GM12878 (cell line): ENCODE measurements at regions not wholly inside any gene's neighbourhood (a gene's known extent, or its start where the extent isn't known, plus 50 kb on each side); places are given as distances from the start of the nearest gene placed in this dataset.

Source experiments
- ATAC-seq: fragments of 200-7000 bp; cut with Tn5 transposase; 3 replicates; pipeline ENCODE4 v1.9.1; 2020; ENCODE audit warnings: mild to moderate bottlenecking, moderate library complexity
- BruUV-seq: library from RNA; stranded (reverse); fragments of 400-500 nt; replicated peaks from 2 replicates; lab custom pipeline; 2021; lab: Mats Ljungman, UMichigan
- CTCF ChIA-PET: fragments of 300-600 bp; sonication (Branson Sonifier 250); formaldehyde crosslinking; extraction: SDS; loops from one replicate; lab custom pipeline; 2021; ENCODE audit warnings: inconsistent platforms; lab: Yijun Ruan, JAX
- POLR2A ChIA-PET: fragments of 350-600 bp; formaldehyde crosslinking; extraction: SDS; loops from one replicate; lab custom pipeline; 2021; ENCODE audit warnings: inconsistent platforms; lab: Charles Lee
- RAD21 ChIA-PET: fragments of 300-600 bp; sonication (Branson Sonifier 250); formaldehyde crosslinking; loops from one replicate; lab custom pipeline; 2023; ENCODE audit warnings: antibody characterized with exemption; ENCODE audit not compliant: unreplicated experiment; lab: Charles Lee
- SMC1A ChIA-PET: fragments of 300-600 bp; sonication (Branson Sonifier 250); formaldehyde crosslinking; loops from one replicate; lab custom pipeline; 2023; ENCODE audit not compliant: unreplicated experiment, uncharacterized antibody; lab: Charles Lee
- DNase-seq: peaks from one replicate; pipeline ENCODE4 v3.0.0-alpha.2; 2011; ENCODE audit warnings: low read depth, low spot score
- FAIRE-seq: peaks from 3 replicates; lab custom pipeline; 2011; peaks lifted over from hg19 to GRCh38; lab: Jason Lieb, UNC
- H2AFZ ChIP-seq: 2 replicates; pipeline ENCODE4 v1.6.0; 2011; ENCODE audit warnings: low read depth, low read length, control low read depth; ENCODE audit not compliant: control insufficient read depth
- H3K27ac ChIP-seq: 2 replicates; pipeline ENCODE4 v1.5.1; 2011; ENCODE audit warnings: control low read depth; ENCODE audit not compliant: control insufficient read depth, insufficient read depth
- H3K27me3 ChIP-seq, 2 experiments: replicated peaks in 1 of 2; 2 replicates each; pipeline versions ENCODE4 v1.6.0 to v1.6.1; 2011; ENCODE audit warnings: low read length in 1 of 2; ENCODE audit not compliant: control insufficient read depth in 2 of 2, insufficient read depth in 2 of 2
- H3K36me3 ChIP-seq, 2 experiments: 2 replicates each; pipeline ENCODE4 v1.5.1; 2011; ENCODE audit warnings: low read length in 1 of 2; ENCODE audit not compliant: control insufficient read depth in 2 of 2, insufficient read depth in 2 of 2
- H3K4me1 ChIP-seq: 2 replicates; pipeline ENCODE4 v1.6.1; 2011; ENCODE audit warnings: mild to moderate bottlenecking, low read length, moderate library complexity, mixed read lengths; ENCODE audit not compliant: control insufficient read depth, insufficient read depth
- H3K4me2 ChIP-seq: 2 replicates; pipeline ENCODE4 v1.6.0; 2011; ENCODE audit warnings: control low read depth; ENCODE audit not compliant: control insufficient read depth, insufficient read depth
- H3K4me3 ChIP-seq: fragments of 200-600 bp; sonication (generic); 2 replicates; pipeline ENCODE4 v1.5.1; 2016
- H3K79me2 ChIP-seq: 2 replicates; pipeline ENCODE4 v1.6.0; 2011; ENCODE audit warnings: low read length; ENCODE audit not compliant: control insufficient read depth, insufficient read depth
- H3K9ac ChIP-seq: 2 replicates; pipeline ENCODE4 v1.8.0; 2011; ENCODE audit warnings: low read length, control low read depth, mixed read lengths; ENCODE audit not compliant: control insufficient read depth, insufficient read depth
- H3K9me3 ChIP-seq: replicated peaks from 3 replicates; pipeline ENCODE4 v1.5.1; 2011; ENCODE audit warnings: mild to moderate bottlenecking, low read length; ENCODE audit not compliant: control insufficient read depth, insufficient read depth
- H4K20me1 ChIP-seq: 2 replicates; pipeline ENCODE4 v1.6.0; 2011; ENCODE audit not compliant: control insufficient read depth, insufficient read depth
- BRCA1 ChIP-seq: IDR thresholded peaks from 2 replicates; pipeline ENCODE4 v1.6.1; 2011; ENCODE audit warnings: low read depth, low read length, improper control_type of control experiment
- E2F4 ChIP-seq: IDR thresholded peaks from 2 replicates; pipeline ENCODE4 v1.6.1; 2012; ENCODE audit warnings: low read depth, low read length, improper control_type of control experiment
- FOXM1 ChIP-seq: IDR thresholded peaks from 2 replicates; pipeline ENCODE4 v1.6.1; 2012; ENCODE audit warnings: low read depth, mild to moderate bottlenecking, inconsistent platforms, low read length, moderate library complexity
- GATAD2B ChIP-seq: fragments of 450-650 bp; conservative IDR thresholded peaks from 2 replicates; pipeline ENCODE4 v1.6.1; 2017; ENCODE audit warnings: low read depth, mild to moderate bottlenecking, moderate library complexity
- IKZF1 ChIP-seq: fragments of 450-650 bp; conservative IDR thresholded peaks from 2 replicates; pipeline ENCODE4 v1.6.1; 2017; ENCODE audit warnings: antibody characterized with exemption, mild to moderate bottlenecking
- MEF2B ChIP-seq: fragments of 450-650 bp; IDR thresholded peaks from 2 replicates; pipeline ENCODE4 v1.6.1; 2018; ENCODE audit warnings: mild to moderate bottlenecking, moderate library complexity; ENCODE audit not compliant: partially characterized antibody, poor library complexity, severe bottlenecking
- NBN ChIP-seq: fragments of 450-650 bp; IDR thresholded peaks from 2 replicates; pipeline ENCODE4 v1.6.1; 2016
- NFIC ChIP-seq: IDR thresholded peaks from 2 replicates; pipeline ENCODE4 v1.6.1; 2012; ENCODE audit warnings: low read depth, mild to moderate bottlenecking, inconsistent platforms, low read length, moderate library complexity
- NFXL1 ChIP-seq: fragments of 450-650 bp; IDR thresholded peaks from 2 replicates; pipeline ENCODE4 v1.6.1; 2017; ENCODE audit warnings: antibody characterized with exemption, mild to moderate bottlenecking, borderline replicate concordance
- NFYA ChIP-seq: IDR thresholded peaks from 2 replicates; pipeline ENCODE4 v1.6.1; 2011; ENCODE audit warnings: low read depth, mild to moderate bottlenecking, low read length, improper control_type of control experiment, borderline replicate concordance
- NFYB ChIP-seq: IDR thresholded peaks from 2 replicates; pipeline ENCODE4 v1.6.1; 2011; ENCODE audit warnings: low read depth, mild to moderate bottlenecking, low read length, improper control_type of control experiment, moderate library complexity; ENCODE audit not compliant: insufficient read depth
- SIN3A ChIP-seq: IDR thresholded peaks from 2 replicates; pipeline ENCODE4 v1.6.1; 2012; ENCODE audit warnings: low read depth, low read length, improper control_type of control experiment
- SRF ChIP-seq, 2 experiments: IDR thresholded peaks; 2 replicates each; pipeline ENCODE4 v1.6.1; 2011; ENCODE audit warnings: low read depth in 2 of 2, low read length in 2 of 2, mild to moderate bottlenecking in 1 of 2, moderate library complexity in 1 of 2
- SUPT20H ChIP-seq: IDR thresholded peaks from 2 replicates; pipeline ENCODE4 v1.6.1; 2011; ENCODE audit warnings: low read depth, mild to moderate bottlenecking, low read length, moderate library complexity, borderline replicate concordance; ENCODE audit not compliant: control insufficient read depth
- TBL1XR1 ChIP-seq: IDR thresholded peaks from 2 replicates; pipeline ENCODE4 v1.6.1; 2012; ENCODE audit warnings: low read depth, low read length, improper control_type of control experiment
- USF1 ChIP-seq: IDR thresholded peaks from 2 replicates; pipeline ENCODE4 v1.6.1; 2011; ENCODE audit warnings: borderline replicate concordance, low read depth, mild to moderate bottlenecking, moderate library complexity, mixed read lengths, low read length; ENCODE audit not compliant: insufficient read depth; ENCODE audit errors: extremely low read length
- ZNF687 ChIP-seq: fragments of 450-650 bp; IDR thresholded peaks from 2 replicates; pipeline ENCODE4 v1.6.1; 2017; ENCODE audit warnings: mild to moderate bottlenecking, moderate library complexity
- WGBS: methylation state at CpG from one replicate; pipeline ENCODE4 v1.1.6; 2016; ENCODE audit warnings: low lambda C conversion rate; ENCODE audit not compliant: insufficient replicate concordance, insufficient coverage; ENCODE audit errors: missing lambda C conversion rate; 5-methylcytosine and 5-hydroxymethylcytosine counted together
- in situ Hi-C: fragments of 300-500 bp; cut with MboI; formaldehyde crosslinking; loops from 9 replicates; pipeline ENCODE4 v1.14.3; 2018; ENCODE audit warnings: mixed read lengths
- intact Hi-C: fragments of 100-400 bp; cut with micrococcal nuclease; formaldehyde crosslinking; loops from one replicate; pipeline ENCODE4 v1.14.2; 2022; ENCODE audit not compliant: unreplicated experiment

GRCh38 chr6:22381845-22382544, 85.2 kb upstream of the PRL start (continued):
- TF ChIP-seq SUPT20H (no peak), ZNF687 (no peak), NFYA (no peak), IKZF1 (0 out of 2 replicates have a peak, but pooled peaks have one; percentile 39), SIN3A (no peak)

GRCh38 chr6:22383016-22383415, 86.2 kb upstream of the PRL start:
- H3K4me3 ChIP-seq: no peak overlapping the region
- no peak overlapping the region for H3K27ac ChIP-seq
- no peaks in the 10 kb centered on the region; the same call in 1 of the 3 replicates for H3K9me3 ChIP-seq
- no peak overlapping the region; the same call in 1 of the 2 replicates for H2AFZ ChIP-seq
- FAIRE-seq (no peak), ATAC-seq (no peak), DNase-seq (no peak)
- BruUV-seq: no TSS peak
- ChIA-PET POLR2A (no interaction called here), CTCF (no interaction called here), RAD21 (interaction anchor here (0.9 kb wide), 1 partner anchor 10 kb away, joined by 3 read pairs; no protein-coding TSS in a partner anchor), SMC1A (interaction anchor here (0.8 to 1.3 kb wide), 3 partner anchors 10 to 90 kb away, joined by 3 to 5 read pairs (median 4); no protein-coding TSS in a partner anchor)
- peaks cover 4% of the 10 kb centered on the region; the same call in 1 of the 2 replicates for H3K4me1 ChIP-seq
- no peaks in the 10 kb centered on the region for H4K20me1 ChIP-seq
- intact Hi-C loops (no loop called here), in situ Hi-C loops (no loop called here)
- no peak overlapping the region for H3K4me2 ChIP-seq
- no peaks in the 10 kb centered on the region for H3K36me3 ChIP-seq
- 55% methylated on average over 6 of the region's 6 CpGs for WGBS
- no peaks in the 10 kb centered on the region for H3K27me3 ChIP-seq
- H3K79me2 ChIP-seq: no peaks in the 10 kb centered on the region
- H3K9ac ChIP-seq: no peak overlapping the region
- TF ChIP-seq GATAD2B (no peak), NFXL1 (no peak), BRCA1 (no peak), NFYB (no peak), FOXM1 (no peak), SRF (IDR thresholded peaks at IDR 0.05; ENCODE audit: low read depth in 2 of 2, low read length in 2 of 2) (no peak), MEF2B (no peak), TBL1XR1 (no peak), E2F4 (no peak), NBN (no peak), NFIC (no peak), USF1 (no peak)
